ENCODE measurements at regions not wholly inside any gene's neighbourhood (a gene's known extent, or its start where the extent isn't known, plus 50 kb on each side); places are given as distances from the start of the nearest gene placed in this dataset.

DNA sequence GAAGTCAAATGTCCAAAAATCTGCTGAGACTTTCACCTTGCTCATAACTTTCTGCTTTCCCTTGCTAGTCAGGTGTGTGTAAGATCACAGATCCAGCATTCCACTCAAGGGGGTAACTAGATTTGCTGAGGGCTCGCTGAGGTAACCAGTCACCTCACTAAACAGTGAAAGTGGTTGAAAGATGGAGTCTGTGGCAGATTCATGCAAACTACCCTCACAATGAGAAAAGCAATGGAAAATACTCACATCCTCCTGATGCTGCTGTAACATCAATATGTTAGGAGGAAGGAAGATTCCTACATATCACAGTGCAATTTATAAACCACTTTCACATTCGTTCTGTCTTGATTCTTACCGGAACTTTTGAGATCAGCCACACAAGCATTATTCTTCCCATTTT is 174.3 kb upstream of the BCL6 start:
- H3K9me3 ChIP-seq (ENCODE audit: severe bottlenecking), result no peaks in the 10 kb centered on the region
- H3K27ac ChIP-seq (ENCODE audit: poor library complexity, severe bottlenecking), result no peak overlapping the region
- H3K4me3 ChIP-seq (ENCODE audit: severe bottlenecking), result no peak overlapping the region
- no peaks in the 10 kb centered on the region for H3K27me3 ChIP-seq (ENCODE audit: insufficient read depth, poor library complexity, severe bottlenecking)
- DNase-seq (ENCODE audit: low spot score), result no peak
- no peak for ATAC-seq (ENCODE audit: low read depth)
- H3K4me1 ChIP-seq (ENCODE audit: insufficient read depth, poor library complexity, severe bottlenecking), result peaks cover 6% of the 10 kb centered on the region
- TF ChIP-seq CTCF (IDR thresholded peaks at IDR 0.05; ENCODE audit: poor library complexity, severe bottlenecking), result no peak
- no peaks in the 10 kb centered on the region for H3K36me3 ChIP-seq (ENCODE audit: low read depth)

- no peak for TF ChIP-seq CTCF (IDR thresholded peaks at IDR 0.05; ENCODE audit: poor library complexity, severe bottlenecking)
- Histone ChIP-seq H3K27ac (ENCODE audit: poor library complexity, severe bottlenecking) (no peak overlapping the region), H3K9me3 (ENCODE audit: severe bottlenecking) (no peaks in the 10 kb centered on the region), H3K36me3 (ENCODE audit: low read depth) (no peaks in the 10 kb centered on the region), H3K27me3 (ENCODE audit: insufficient read depth, poor library complexity, severe bottlenecking) (no peaks in the 10 kb centered on the region), H3K4me3 (ENCODE audit: severe bottlenecking) (no peak overlapping the region), H3K4me1 (ENCODE audit: insufficient read depth, poor library complexity, severe bottlenecking) (peaks cover 4% of the 10 kb centered on the region)
- no peak for DNase-seq (ENCODE audit: low spot score)
- ATAC-seq (ENCODE audit: low read depth), result peak; percentile 27; the same call in 1 of the 3 replicates
Measured at GRCh38 chr3:187920030-187920429, 174.8 kb upstream of the BCL6 start.

DNA sequence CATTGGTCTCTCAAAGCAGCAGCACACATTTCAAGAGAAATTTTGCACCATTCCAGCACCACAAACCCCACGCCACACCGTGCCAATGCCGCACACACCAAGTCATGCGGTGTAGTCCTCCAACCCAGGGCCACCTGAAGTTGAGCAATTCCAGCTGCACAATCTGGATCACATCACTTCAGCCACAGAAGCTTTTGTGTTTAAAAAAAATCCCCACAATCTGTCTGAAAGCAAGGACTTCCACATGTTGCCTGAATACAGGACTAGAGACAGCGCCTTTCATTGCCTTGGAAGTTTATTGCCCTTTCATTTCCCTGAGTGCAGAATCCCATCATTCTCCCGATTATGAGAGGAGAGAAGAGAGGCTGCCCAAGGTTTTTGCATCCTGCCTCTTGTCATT is 175.6 kb upstream of the BCL6 start:
- TF ChIP-seq CTCF (IDR thresholded peaks at IDR 0.05; ENCODE audit: poor library complexity, severe bottlenecking), result no peak
- DNase-seq (ENCODE audit: low spot score) (no peak), ATAC-seq (ENCODE audit: low read depth) (no peak)
- no peak overlapping the region for H3K27ac ChIP-seq (ENCODE audit: poor library complexity, severe bottlenecking)
- H3K36me3 ChIP-seq (ENCODE audit: low read depth), result no peaks in the 10 kb centered on the region
- no peaks in the 10 kb centered on the region for H3K27me3 ChIP-seq (ENCODE audit: insufficient read depth, poor library complexity, severe bottlenecking)
- H3K4me3 ChIP-seq (ENCODE audit: severe bottlenecking), result no peak overlapping the region
- H3K4me1 ChIP-seq (ENCODE audit: insufficient read depth, poor library complexity, severe bottlenecking), result peaks cover 4% of the 10 kb centered on the region
- H3K9me3 ChIP-seq (ENCODE audit: severe bottlenecking), result no peaks in the 10 kb centered on the region

- H3K4me3 ChIP-seq (ENCODE audit: severe bottlenecking), result no peak overlapping the region
- H3K9me3 ChIP-seq (ENCODE audit: severe bottlenecking), result no peaks in the 10 kb centered on the region
- no peak for DNase-seq (ENCODE audit: low spot score)
- no peak for ATAC-seq (ENCODE audit: low read depth)
- peaks cover 4% of the 10 kb centered on the region for H3K4me1 ChIP-seq (ENCODE audit: insufficient read depth, poor library complexity, severe bottlenecking)
- no peaks in the 10 kb centered on the region for H3K27me3 ChIP-seq (ENCODE audit: insufficient read depth, poor library complexity, severe bottlenecking)
- no peak overlapping the region for H3K27ac ChIP-seq (ENCODE audit: poor library complexity, severe bottlenecking)
- H3K36me3 ChIP-seq (ENCODE audit: low read depth), result no peaks in the 10 kb centered on the region
- TF ChIP-seq CTCF (IDR thresholded peaks at IDR 0.05; ENCODE audit: poor library complexity, severe bottlenecking), result no peak
Measured at GRCh38 chr3:187921391-187922074, 176.3 kb upstream of the BCL6 start.

DNA sequence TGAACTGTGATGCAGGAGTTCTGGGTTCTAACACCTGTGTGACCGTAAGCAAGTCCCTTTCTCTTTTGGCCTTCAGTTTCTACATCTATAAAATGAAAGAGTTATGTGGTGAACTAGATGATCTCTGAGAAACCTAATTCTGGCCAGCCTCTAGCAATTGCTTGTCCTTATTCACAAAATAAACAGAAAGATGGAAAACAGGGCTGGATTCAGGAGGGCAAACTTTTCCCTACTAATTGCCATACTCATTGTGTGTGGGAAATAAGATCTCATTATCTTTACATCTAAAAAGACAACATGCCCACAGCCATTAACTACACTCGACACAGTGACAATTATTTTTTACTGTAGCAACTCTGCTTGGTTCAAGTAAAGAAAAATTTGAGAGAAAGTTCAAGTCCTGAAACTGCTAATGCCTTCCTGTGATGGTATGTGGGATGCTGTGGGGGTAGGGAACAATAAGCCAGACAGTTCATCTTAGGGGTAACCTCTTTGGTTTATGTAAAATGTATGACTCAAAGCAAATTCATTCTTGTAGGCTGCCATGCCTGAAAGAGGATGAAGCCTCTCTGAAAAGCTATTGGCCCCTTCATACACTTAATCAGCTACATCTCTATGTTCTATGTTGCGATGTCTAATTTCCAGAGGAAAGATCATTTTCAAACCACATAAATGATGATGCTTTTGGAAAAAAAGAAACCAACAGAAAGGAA is 177.6 kb upstream of the BCL6 start:
- H3K27me3 ChIP-seq (ENCODE audit: insufficient read depth, poor library complexity, severe bottlenecking), result no peaks in the 10 kb centered on the region
- H3K36me3 ChIP-seq (ENCODE audit: low read depth), result no peaks in the 10 kb centered on the region
- peaks cover 4% of the 10 kb centered on the region for H3K4me1 ChIP-seq (ENCODE audit: insufficient read depth, poor library complexity, severe bottlenecking)
- H3K9me3 ChIP-seq (ENCODE audit: severe bottlenecking), result no peaks in the 10 kb centered on the region
- ATAC-seq (ENCODE audit: low read depth), result no peak; the same call in 1 of the 3 replicates
- DNase-seq (ENCODE audit: low spot score), result no peak
- no peak for TF ChIP-seq CTCF (IDR thresholded peaks at IDR 0.05; ENCODE audit: poor library complexity, severe bottlenecking)
- no peak overlapping the region for H3K4me3 ChIP-seq (ENCODE audit: severe bottlenecking)
- no peak overlapping the region for H3K27ac ChIP-seq (ENCODE audit: poor library complexity, severe bottlenecking)

All from RWPE2 (cell line).